Heart right ventricle (tissue), 16 donors: ENCODE measurements at regions not wholly inside any gene's neighbourhood (a gene's known extent, or its start where the extent isn't known, plus 50 kb on each side); places are given as distances from the start of the nearest gene placed in this dataset.

Experiments
- ATAC-seq, 8 donors: fragments of 200-7000 bp; cut with Tn5 transposase; one replicate each; pipeline ENCODE4 v1.9.1; 2020; ENCODE audit warnings: mild to moderate bottlenecking in 8 of 8, moderate library complexity in 8 of 8, moderate number of reproducible peaks in 1 of 8
- DNase-seq, 2 donors: peaks; one replicate each; pipeline ENCODE4 v3.0.0-alpha.2; 2020
- H3K27ac ChIP-seq, 10 donors: fragments of 200-600 bp; sonication (generic) in 2 of 10; one replicate each; pipeline versions ENCODE4 v1.5.0 to v1.8.0; 2020 to 2022; ENCODE audit warnings: mild to moderate bottlenecking in 3 of 10
- H3K27me3 ChIP-seq, 7 donors: fragments of 200-600 bp; one replicate each; pipeline ENCODE4 v1.8.0; 2021 to 2022; ENCODE audit warnings: mild to moderate bottlenecking in 2 of 7
- H3K36me3 ChIP-seq, 9 donors: fragments of 200-600 bp; sonication (generic) in 1 of 9; one replicate each; pipeline versions ENCODE4 v1.5.0 to v1.8.0; 2020 to 2022; ENCODE audit warnings: mild to moderate bottlenecking in 2 of 9
- H3K4me1 ChIP-seq, 9 donors: fragments of 200-600 bp; sonication (generic) in 1 of 9; one replicate each; pipeline versions ENCODE4 v1.5.0 to v1.8.0; 2020 to 2022; ENCODE audit warnings: mild to moderate bottlenecking in 4 of 9
- H3K4me3 ChIP-seq, 10 donors: fragments of 200-600 bp; sonication (generic) in 2 of 10; one replicate each; pipeline versions ENCODE4 v1.5.0 to v1.8.0; 2020 to 2022; ENCODE audit warnings: mild to moderate bottlenecking in 7 of 10, moderate library complexity in 2 of 10
- H3K9me3 ChIP-seq, 11 donors: fragments of 200-600 bp in 10 of 11; sonication (generic) in 2 of 11; one replicate each; pipeline versions ENCODE4 v1.5.0 to v1.8.0; 2013 to 2022; ENCODE audit warnings: mild to moderate bottlenecking in 2 of 11, control low read depth in 1 of 11, moderate library complexity in 1 of 11
- WGBS, 2 donors: extraction: QIAGEN DNeasy Blood & Tissue Kit; methylation state at CpG; one replicate each; pipeline ENCODE4 v1.1.7; 2013; ENCODE audit warnings: inconsistent platforms in 1 of 2; 5-methylcytosine and 5-hydroxymethylcytosine counted together
- intact Hi-C, 10 donors: fragments of 100-400 bp; cut with DNase I; formaldehyde crosslinking; loops; one replicate each; pipeline versions ENCODE4 v1.11.1 to v1.14.2; 2022
- TF ChIP-seq, protein P1 (sequence below), 9 donors: fragments of 200-600 bp; sonication (generic) in 2 of 9; IDR thresholded peaks; one replicate each; pipeline versions ENCODE4 v1.5.0 to v1.8.0; 2021 to 2022; ENCODE audit warnings: antibody characterized with exemption in 9 of 9, mild to moderate bottlenecking in 5 of 9, moderate library complexity in 1 of 9
- donor health status: Arrhythmogenic right ventricular cardiomyopathy.
- donor health status: ischemic (EF 13 %, LVEDD 7.1; RV severe dilation, severe dysfunction).
- donor health status: healthy with polysubstance abuse.
- donor health status: DM: no; HTN: yes; CAD: no.
- donor health status: DM: no; HTN: no; CAD: no.
- donor health status: ischemic (EF 25% LVEDD 6.9; RV normal size, moderate dysfunction).
- donor health status: ischemic (EF 25% LVEDD 5.7; RV mildly dilated, moderate dysfunction).
- donor health status: healthy.
- donor health status: DM: yes; HTN: yes; CAD: no.
- donor health status: Ischemic cardiomyopathy.
- donor health status: ischemic (EF 35%, LVEDD 5.7; RV mildly dilated, moderate dysfunction).
- donor health status: nonischemic (EF 11% LVEDD 7.7; RV severe dilation, severe dysfunction).
- donor health status: DM: yes; HTN: yes; CAD: no.
- donor health status: PGD.
- donor health status: ischemic (EF 29% LVEDD 5.4; RV normal size, mild dysfunction).
- donor health status: nonischemic (EF 23%, LVEDD 6.1; RV moderate dilation, normal function).

DNA sequence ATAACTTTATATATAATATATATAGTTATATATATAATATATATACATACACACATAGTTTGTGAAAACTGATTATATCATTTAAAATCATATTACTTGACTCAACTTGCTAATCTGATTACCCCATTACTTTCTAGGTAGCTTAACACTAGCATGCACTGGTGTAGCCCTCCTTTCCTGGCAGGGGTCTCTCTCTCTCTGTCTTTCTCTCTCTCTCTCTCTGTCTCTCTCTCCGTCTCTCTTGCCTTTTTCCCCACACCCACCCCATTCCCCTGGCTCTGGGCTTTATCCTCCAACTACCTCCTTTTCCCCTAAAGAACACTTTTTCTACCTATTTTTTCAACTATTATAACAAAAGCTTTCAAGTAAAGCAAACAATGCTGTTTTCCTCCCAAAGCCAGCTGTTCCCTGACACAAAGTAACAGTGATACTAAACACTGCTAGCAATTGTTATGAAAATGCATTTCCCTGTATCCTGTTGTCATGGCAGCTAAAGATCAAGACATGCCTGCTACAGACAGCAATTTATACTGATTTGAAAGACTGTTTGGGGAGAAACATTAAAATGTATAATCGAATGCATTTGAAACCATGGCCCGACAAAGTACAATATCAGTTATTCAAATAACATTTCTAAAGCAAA, 89.4 kb downstream of the CHD9NB start:
- intact Hi-C loops = loop anchor here in 1 of 10 donors (10.0 kb wide), 1 partner anchor 59 kb away; no protein-coding TSS in a partner anchor
- no peaks in the 10 kb centered on the region for H3K36me3 ChIP-seq
- TF ChIP-seq, protein P1, sequence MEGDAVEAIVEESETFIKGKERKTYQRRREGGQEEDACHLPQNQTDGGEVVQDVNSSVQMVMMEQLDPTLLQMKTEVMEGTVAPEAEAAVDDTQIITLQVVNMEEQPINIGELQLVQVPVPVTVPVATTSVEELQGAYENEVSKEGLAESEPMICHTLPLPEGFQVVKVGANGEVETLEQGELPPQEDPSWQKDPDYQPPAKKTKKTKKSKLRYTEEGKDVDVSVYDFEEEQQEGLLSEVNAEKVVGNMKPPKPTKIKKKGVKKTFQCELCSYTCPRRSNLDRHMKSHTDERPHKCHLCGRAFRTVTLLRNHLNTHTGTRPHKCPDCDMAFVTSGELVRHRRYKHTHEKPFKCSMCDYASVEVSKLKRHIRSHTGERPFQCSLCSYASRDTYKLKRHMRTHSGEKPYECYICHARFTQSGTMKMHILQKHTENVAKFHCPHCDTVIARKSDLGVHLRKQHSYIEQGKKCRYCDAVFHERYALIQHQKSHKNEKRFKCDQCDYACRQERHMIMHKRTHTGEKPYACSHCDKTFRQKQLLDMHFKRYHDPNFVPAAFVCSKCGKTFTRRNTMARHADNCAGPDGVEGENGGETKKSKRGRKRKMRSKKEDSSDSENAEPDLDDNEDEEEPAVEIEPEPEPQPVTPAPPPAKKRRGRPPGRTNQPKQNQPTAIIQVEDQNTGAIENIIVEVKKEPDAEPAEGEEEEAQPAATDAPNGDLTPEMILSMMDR (IDR thresholded peaks at IDR 0.05) = no peak
- 74 to 82% methylated on average over 3 of the region's 3 CpGs for WGBS, 2 donors
- no peak overlapping the region for H3K4me3 ChIP-seq
- no peaks in the 10 kb centered on the region for H3K27me3 ChIP-seq
- H3K9me3 ChIP-seq = no peaks in the 10 kb centered on the region
- no peak for DNase-seq
- no peak overlapping the region for H3K27ac ChIP-seq
- no peak for ATAC-seq
- no peaks in the 10 kb centered on the region for H3K4me1 ChIP-seq

DNA sequence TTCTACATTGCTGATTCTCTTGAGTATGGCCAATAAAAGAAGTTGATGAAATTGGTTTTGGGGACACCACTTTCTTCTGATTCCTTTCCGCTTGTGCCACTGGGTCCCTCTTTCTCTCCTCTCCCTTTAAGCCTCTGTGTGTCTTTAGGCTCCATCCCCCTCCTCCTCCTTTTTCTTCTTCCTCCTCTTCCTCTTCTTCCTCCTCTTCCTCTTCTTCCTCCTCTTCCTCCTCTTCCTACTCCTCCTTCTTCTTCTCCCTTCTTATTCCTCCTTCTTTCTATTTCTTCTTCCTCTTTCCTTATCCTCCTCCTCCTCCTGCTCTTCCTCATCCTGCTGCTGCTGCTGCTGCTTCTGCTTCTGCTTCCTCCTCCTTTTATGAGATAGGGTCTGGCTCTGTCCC, 93.7 kb downstream of the CHD9NB start:
- 100% methylated on average over 1 of the region's 1 CpG for WGBS, 2 donors
- DNase-seq (no peak), ATAC-seq (no peak)
- H3K9me3 ChIP-seq = no peaks in the 10 kb centered on the region
- no peaks in the 10 kb centered on the region for H3K36me3 ChIP-seq
- H3K27ac ChIP-seq = no peak overlapping the region
- no peak overlapping the region for H3K4me3 ChIP-seq
- H3K27me3 ChIP-seq = no peaks in the 10 kb centered on the region
- no peaks in the 10 kb centered on the region for H3K4me1 ChIP-seq
- intact Hi-C loops = no loop called here
- TF ChIP-seq, protein P1 (IDR thresholded peaks at IDR 0.05) = no peak

DNA sequence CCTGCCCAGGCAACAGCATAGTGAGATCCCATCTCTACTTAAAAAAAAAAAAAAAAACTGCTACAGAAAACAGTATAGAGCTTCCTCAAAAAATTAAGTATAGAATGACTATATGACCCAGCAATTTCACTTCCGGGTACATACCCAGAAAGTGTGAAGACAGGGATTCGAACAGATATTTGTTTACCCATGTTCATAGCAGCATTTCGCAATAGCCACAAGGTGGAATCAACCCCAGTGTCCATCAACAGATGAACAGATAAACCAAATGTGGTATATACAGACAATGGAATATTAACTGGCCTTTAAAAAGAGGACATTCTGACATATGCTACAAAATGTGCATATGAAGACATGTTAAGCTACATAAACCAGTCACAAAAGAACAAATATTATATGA, 95.5 kb downstream of the CHD9NB start:
- no peak overlapping the region for H3K4me3 ChIP-seq
- no peaks in the 10 kb centered on the region for H3K27me3 ChIP-seq
- no peaks in the 10 kb centered on the region for H3K4me1 ChIP-seq
- WGBS, 2 donors = 85 to 93% methylated on average over 3 of the region's 3 CpGs
- no peak overlapping the region for H3K27ac ChIP-seq
- DNase-seq (no peak), ATAC-seq (no peak)
- TF ChIP-seq, protein P1 (IDR thresholded peaks at IDR 0.05) = no peak
- H3K36me3 ChIP-seq = no peaks in the 10 kb centered on the region
- intact Hi-C loops = no loop called here
- no peaks in the 10 kb centered on the region for H3K9me3 ChIP-seq

DNA sequence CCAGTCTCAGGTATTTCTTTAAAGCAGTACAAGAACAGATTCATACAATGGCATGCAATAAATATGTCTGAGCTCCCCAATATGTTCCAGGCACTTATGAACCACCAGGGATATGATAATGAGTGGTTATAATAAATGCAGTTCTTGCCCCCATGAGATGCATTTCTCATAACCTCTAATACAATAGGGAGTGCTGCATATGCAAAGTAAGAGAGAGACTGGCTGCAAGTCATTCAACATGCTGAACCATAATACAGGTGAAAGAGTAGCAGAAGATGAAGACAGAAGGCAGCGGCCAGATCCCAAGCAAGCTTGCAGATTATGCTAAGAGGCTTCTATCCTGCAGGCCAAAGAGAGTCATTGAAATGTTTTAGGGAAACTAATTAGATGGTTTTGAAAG, 96.7 kb downstream of the CHD9NB start:
- DNase-seq (no peak), ATAC-seq (no peak)
- H3K9me3 ChIP-seq = no peaks in the 10 kb centered on the region
- no peaks in the 10 kb centered on the region for H3K27me3 ChIP-seq
- H3K4me1 ChIP-seq = no peaks in the 10 kb centered on the region
- no peak overlapping the region for H3K27ac ChIP-seq
- no peak overlapping the region for H3K4me3 ChIP-seq
- TF ChIP-seq, protein P1 (IDR thresholded peaks at IDR 0.05) = no peak
- intact Hi-C loops = no loop called here
- H3K36me3 ChIP-seq = no peaks in the 10 kb centered on the region
- WGBS, 2 donors = 91 to 94% methylated on average over 1 of the region's 1 CpG
